ENCODE measurements at regions not wholly inside any gene's neighbourhood (a gene's known extent, or its start where the extent isn't known, plus 50 kb on each side); places are given as distances from the start of the nearest gene placed in this dataset.

- TF ChIP-seq CTCF (IDR thresholded peaks at IDR 0.05) (no peak), ZFX (IDR thresholded peaks at IDR 0.05; ENCODE audit: borderline replicate concordance) (no peak)
Observed at GRCh38 chr1:194544012-194544411, 1357.6 kb upstream of the B3GALT2 start.

Data from 22Rv1 (cell line).